Loucy (cell line): ENCODE measurements at regions not wholly inside any gene's neighbourhood (a gene's known extent, or its start where the extent isn't known, plus 50 kb on each side); places are given as distances from the start of the nearest gene placed in this dataset.

Experiments used
- EZH2phosphoT487 ChIP-seq: fragments of 200-600 bp; IDR thresholded peaks from 2 replicates; pipeline ENCODE4 v1.6.1; 2018; ENCODE audit warnings: antibody characterized with exemption, mild to moderate bottlenecking, moderate library complexity, borderline replicate concordance
- TF ChIP-seq, protein P1 (sequence below): fragments of 200-600 bp; sonication (generic); conservative IDR thresholded peaks from 2 replicates; pipeline ENCODE4 v1.5.1; 2014; ENCODE audit warnings: mild to moderate bottlenecking, antibody characterized with exemption, low read length

- TF ChIP-seq, protein P1, sequence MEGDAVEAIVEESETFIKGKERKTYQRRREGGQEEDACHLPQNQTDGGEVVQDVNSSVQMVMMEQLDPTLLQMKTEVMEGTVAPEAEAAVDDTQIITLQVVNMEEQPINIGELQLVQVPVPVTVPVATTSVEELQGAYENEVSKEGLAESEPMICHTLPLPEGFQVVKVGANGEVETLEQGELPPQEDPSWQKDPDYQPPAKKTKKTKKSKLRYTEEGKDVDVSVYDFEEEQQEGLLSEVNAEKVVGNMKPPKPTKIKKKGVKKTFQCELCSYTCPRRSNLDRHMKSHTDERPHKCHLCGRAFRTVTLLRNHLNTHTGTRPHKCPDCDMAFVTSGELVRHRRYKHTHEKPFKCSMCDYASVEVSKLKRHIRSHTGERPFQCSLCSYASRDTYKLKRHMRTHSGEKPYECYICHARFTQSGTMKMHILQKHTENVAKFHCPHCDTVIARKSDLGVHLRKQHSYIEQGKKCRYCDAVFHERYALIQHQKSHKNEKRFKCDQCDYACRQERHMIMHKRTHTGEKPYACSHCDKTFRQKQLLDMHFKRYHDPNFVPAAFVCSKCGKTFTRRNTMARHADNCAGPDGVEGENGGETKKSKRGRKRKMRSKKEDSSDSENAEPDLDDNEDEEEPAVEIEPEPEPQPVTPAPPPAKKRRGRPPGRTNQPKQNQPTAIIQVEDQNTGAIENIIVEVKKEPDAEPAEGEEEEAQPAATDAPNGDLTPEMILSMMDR: no peak
- TF ChIP-seq EZH2phosphoT487: no peak
Observed at GRCh38 chr13:79806821-79807220, 325.9 kb downstream of the NDFIP2 start.
